ENCODE measurements at regions not wholly inside any gene's neighbourhood (a gene's known extent, or its start where the extent isn't known, plus 50 kb on each side); places are given as distances from the start of the nearest gene placed in this dataset.
"Not testable (repeated sequence)": the region's sequence is repeated elsewhere in the genome, so short reads cannot be mapped to it uniquely, and the experiment has no call there.

DNA sequence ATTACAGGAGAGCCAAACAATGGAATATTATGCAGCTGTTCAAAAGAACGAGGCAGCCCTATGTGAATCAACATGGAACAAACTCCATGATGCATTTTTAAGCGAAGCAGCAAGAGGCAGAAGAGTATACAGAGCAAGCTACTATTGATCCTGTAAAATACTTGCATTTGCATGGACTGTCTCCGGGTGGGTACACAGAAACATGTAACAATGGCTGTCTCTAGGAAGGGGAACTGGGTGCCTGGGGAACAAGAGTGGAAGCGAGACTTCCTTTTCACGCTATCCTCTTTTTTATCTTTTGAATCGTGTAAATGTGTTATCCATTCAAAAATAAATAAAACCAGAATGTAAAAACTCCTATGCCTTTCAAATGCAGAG lies 93.3 kb upstream of the SIRPA start:
- H3K27me3 ChIP-seq (ENCODE audit: insufficient read depth, low read length): no peaks in the 10 kb centered on the region; the same call in 1 of the 2 replicates

GRCh38 chr20:1801225-1801928 lies 93.8 kb upstream of the SIRPA start:
- Histone ChIP-seq H3K4me2 (ENCODE audit: low read length) (no peak overlapping the region), H3K27me3 (ENCODE audit: insufficient read depth, low read length) (no peaks in the 10 kb centered on the region; the same call in 1 of the 2 replicates), H4K20me1 (ENCODE audit: insufficient read depth, low read length) (no peaks in the 10 kb centered on the region), H3K79me2 (ENCODE audit: insufficient read depth, low read length) (no peaks in the 10 kb centered on the region), H3K9me2 (ENCODE audit: low read depth, low read length) (no peaks in the 10 kb centered on the region), H3K9ac (ENCODE audit: low read length) (no peak overlapping the region), H2AFZ (ENCODE audit: low read length) (no peak overlapping the region), H3K4me3 (ENCODE audit: low read depth, low read length, poor library complexity, severe bottlenecking) (no peak overlapping the region), H3K4me1 (ENCODE audit: insufficient read depth, low read length, severe bottlenecking) (no peaks in the 10 kb centered on the region), H3F3A (ENCODE audit: insufficient read depth, low read length) (no peaks in the 10 kb centered on the region), H3K36me3 (ENCODE audit: insufficient read depth, low read length) (no peaks in the 10 kb centered on the region), H3K9me3 (ENCODE audit: low read length) (no peaks in the 10 kb centered on the region), H3K27ac (ENCODE audit: low read depth, low read length, poor library complexity, severe bottlenecking) (no peak overlapping the region)
- no peak for TF ChIP-seq CTCF (IDR thresholded peaks at IDR 0.05; ENCODE audit: low read length)
- TF ChIP-seq EZH2 (IDR thresholded peaks at IDR 0.05; ENCODE audit: borderline replicate concordance, low read length): no peak

More for the DNA sequence above, 93.3 kb upstream of the SIRPA start:
- no peak overlapping the region for H3K4me2 ChIP-seq (ENCODE audit: low read length)
- no peak overlapping the region for H3K27ac ChIP-seq (ENCODE audit: low read depth, low read length, poor library complexity, severe bottlenecking)
- H4K20me1 ChIP-seq (ENCODE audit: insufficient read depth, low read length): no peaks in the 10 kb centered on the region
- H3K9me2 ChIP-seq (ENCODE audit: low read depth, low read length): no peaks in the 10 kb centered on the region
- H3K79me2 ChIP-seq (ENCODE audit: insufficient read depth, low read length): no peaks in the 10 kb centered on the region
- H3K4me1 ChIP-seq (ENCODE audit: insufficient read depth, low read length, severe bottlenecking): no peaks in the 10 kb centered on the region
- H3K9ac ChIP-seq (ENCODE audit: low read length): no peak overlapping the region
- H3K36me3 ChIP-seq (ENCODE audit: insufficient read depth, low read length): no peaks in the 10 kb centered on the region
- no peak overlapping the region for H3K4me3 ChIP-seq (ENCODE audit: low read depth, low read length, poor library complexity, severe bottlenecking)
- TF ChIP-seq EZH2 (IDR thresholded peaks at IDR 0.05; ENCODE audit: borderline replicate concordance, low read length): no peak
- H3F3A ChIP-seq (ENCODE audit: insufficient read depth, low read length): no peaks in the 10 kb centered on the region
- no peaks in the 10 kb centered on the region for H3K9me3 ChIP-seq (ENCODE audit: low read length)
- no peak overlapping the region for H2AFZ ChIP-seq (ENCODE audit: low read length)

DNA sequence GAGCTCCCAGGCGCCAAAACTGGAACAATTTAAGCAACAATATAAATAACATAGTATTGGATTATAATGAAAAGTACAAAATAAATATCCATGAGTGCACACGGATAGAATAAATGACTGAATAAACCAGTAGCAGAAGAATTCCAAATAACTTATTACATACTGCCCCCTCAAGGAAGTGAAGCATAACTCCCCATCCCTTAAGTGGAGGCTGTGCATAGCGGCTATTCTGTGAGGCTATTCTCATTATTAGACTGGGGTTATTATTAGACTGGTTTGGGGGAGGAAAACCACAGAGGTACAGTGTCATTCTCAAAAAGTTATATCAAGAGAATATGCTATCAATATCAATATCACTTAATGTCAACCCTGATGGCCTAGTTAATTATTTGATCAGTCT lies 94.4 kb upstream of the SIRPA start:
- no peak overlapping the region for H2AFZ ChIP-seq (ENCODE audit: low read length)
- H3K9me3 ChIP-seq (ENCODE audit: low read length): no peaks in the 10 kb centered on the region
- no peak overlapping the region for H3K9ac ChIP-seq (ENCODE audit: low read length)
- no peak overlapping the region for H3K4me2 ChIP-seq (ENCODE audit: low read length)
- no peaks in the 10 kb centered on the region for H3K4me1 ChIP-seq (ENCODE audit: insufficient read depth, low read length, severe bottlenecking)
- H3F3A ChIP-seq (ENCODE audit: insufficient read depth, low read length): no peaks in the 10 kb centered on the region
- H3K4me3 ChIP-seq (ENCODE audit: low read depth, low read length, poor library complexity, severe bottlenecking): no peak overlapping the region
- no peaks in the 10 kb centered on the region for H3K79me2 ChIP-seq (ENCODE audit: insufficient read depth, low read length)
- TF ChIP-seq EZH2 (IDR thresholded peaks at IDR 0.05; ENCODE audit: borderline replicate concordance, low read length) (no peak), CTCF (IDR thresholded peaks at IDR 0.05; ENCODE audit: low read length) (peak; percentile 14; the same call in 1 of the 2 replicates)
- H3K9me2 ChIP-seq (ENCODE audit: low read depth, low read length): no peaks in the 10 kb centered on the region
- no peaks in the 10 kb centered on the region; the same call in 1 of the 2 replicates for H3K27me3 ChIP-seq (ENCODE audit: insufficient read depth, low read length)
- no peaks in the 10 kb centered on the region for H4K20me1 ChIP-seq (ENCODE audit: insufficient read depth, low read length)
- no peak overlapping the region for H3K27ac ChIP-seq (ENCODE audit: low read depth, low read length, poor library complexity, severe bottlenecking)
- no peaks in the 10 kb centered on the region for H3K36me3 ChIP-seq (ENCODE audit: insufficient read depth, low read length)

DNA sequence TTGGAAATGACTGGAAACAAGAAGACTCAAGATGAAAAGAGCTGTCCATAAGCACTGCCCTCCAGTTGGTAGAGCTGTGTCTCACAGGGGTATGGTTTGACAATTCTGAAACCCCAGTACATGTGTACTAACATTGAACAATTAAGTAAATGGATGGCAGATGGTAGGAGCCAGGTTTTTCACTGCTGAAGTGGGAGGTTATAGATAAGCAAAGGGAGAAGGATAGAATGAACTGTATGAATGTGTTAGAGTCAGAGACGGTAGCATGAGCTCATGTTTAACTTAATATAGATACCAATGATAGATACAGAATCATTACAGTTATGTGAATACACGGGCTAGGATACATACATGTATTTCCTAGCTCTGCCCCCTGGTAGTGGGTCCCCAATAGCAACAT lies 95.0 kb upstream of the SIRPA start:
- Histone ChIP-seq H4K20me1 (ENCODE audit: insufficient read depth, low read length) (no peaks in the 10 kb centered on the region), H3K4me1 (ENCODE audit: insufficient read depth, low read length, severe bottlenecking) (no peaks in the 10 kb centered on the region), H3K27ac (ENCODE audit: low read depth, low read length, poor library complexity, severe bottlenecking) (no peak overlapping the region), H3F3A (ENCODE audit: insufficient read depth, low read length) (no peaks in the 10 kb centered on the region), H3K79me2 (ENCODE audit: insufficient read depth, low read length) (no peaks in the 10 kb centered on the region), H3K9me3 (ENCODE audit: low read length) (no peaks in the 10 kb centered on the region), H2AFZ (ENCODE audit: low read length) (no peak overlapping the region), H3K27me3 (ENCODE audit: insufficient read depth, low read length) (no peaks in the 10 kb centered on the region; the same call in 1 of the 2 replicates), H3K4me2 (ENCODE audit: low read length) (no peak overlapping the region), H3K36me3 (ENCODE audit: insufficient read depth, low read length) (no peaks in the 10 kb centered on the region), H3K9me2 (ENCODE audit: low read depth, low read length) (no peaks in the 10 kb centered on the region), H3K4me3 (ENCODE audit: low read depth, low read length, poor library complexity, severe bottlenecking) (no peak overlapping the region), H3K9ac (ENCODE audit: low read length) (no peak overlapping the region)
- TF ChIP-seq EZH2 (IDR thresholded peaks at IDR 0.05; ENCODE audit: borderline replicate concordance, low read length) (no peak), CTCF (IDR thresholded peaks at IDR 0.05; ENCODE audit: low read length) (no peak)

GRCh38 chr20:1799746-1800145 lies 95.5 kb upstream of the SIRPA start:
- not testable (repeated sequence) for H3K27ac ChIP-seq (ENCODE audit: low read depth, low read length, poor library complexity, severe bottlenecking); H3K4me2 ChIP-seq (ENCODE audit: low read length); H3K27me3 ChIP-seq (ENCODE audit: insufficient read depth, low read length); H3K9me3 ChIP-seq (ENCODE audit: low read length); H3K9ac ChIP-seq (ENCODE audit: low read length); H3K79me2 ChIP-seq (ENCODE audit: insufficient read depth, low read length); H4K20me1 ChIP-seq (ENCODE audit: insufficient read depth, low read length); H3K36me3 ChIP-seq (ENCODE audit: insufficient read depth, low read length); H3K4me3 ChIP-seq (ENCODE audit: low read depth, low read length, poor library complexity, severe bottlenecking); H3K9me2 ChIP-seq (ENCODE audit: low read depth, low read length); H3K4me1 ChIP-seq (ENCODE audit: insufficient read depth, low read length, severe bottlenecking); H2AFZ ChIP-seq (ENCODE audit: low read length); H3F3A ChIP-seq (ENCODE audit: insufficient read depth, low read length)

Data from OCI-LY1 (cell line).